NCI-H1436 (cell line): ENCODE measurements at regions not wholly inside any gene's neighbourhood (a gene's known extent, or its start where the extent isn't known, plus 50 kb on each side); places are given as distances from the start of the nearest gene placed in this dataset.

Experiments
- DNase-seq: peaks from one replicate; lab custom pipeline; 2025; lab: John Stamatoyannopoulos, UW

GRCh38 chr1:65486613-65487012 is 66.1 kb downstream of the LEPR start:
- no peak for DNase-seq

- DNase-seq = no peak
Observed at GRCh38 chr1:65489481-65489880, 69.0 kb downstream of the LEPR start.

- DNase-seq = no peak
Observed at GRCh38 chr1:65490231-65491009, 70.0 kb downstream of the LEPR start.

- DNase-seq = no peak
Observed at GRCh38 chr1:65491472-65491871, 71.0 kb downstream of the LEPR start.

- no peak for DNase-seq
Observed at GRCh38 chr1:65493802-65494201, 73.3 kb downstream of the LEPR start.

- DNase-seq = no peak
Observed at GRCh38 chr1:65494671-65495070, 74.2 kb downstream of the LEPR start.

GRCh38 chr1:65495137-65495536 is 74.7 kb downstream of the LEPR start:
- DNase-seq = no peak

- DNase-seq = no peak
Observed at GRCh38 chr1:65497256-65497830, 76.9 kb downstream of the LEPR start.

GRCh38 chr1:65503427-65503826 is 83.0 kb downstream of the LEPR start:
- DNase-seq = no peak

- DNase-seq = no peak
Observed at GRCh38 chr1:65504263-65504662, 83.8 kb downstream of the LEPR start.

GRCh38 chr1:65505547-65506300 is 85.3 kb downstream of the LEPR start:
- no peak for DNase-seq

- no peak for DNase-seq
Observed at GRCh38 chr1:65508051-65508450, 87.6 kb downstream of the LEPR start.

GRCh38 chr1:65509912-65510680 is 89.6 kb downstream of the LEPR start:
- DNase-seq = no peak

GRCh38 chr1:65510961-65511360 is 90.5 kb downstream of the LEPR start:
- DNase-seq = no peak

- no peak for DNase-seq
Observed at GRCh38 chr1:65512383-65512782, 91.9 kb downstream of the LEPR start.

GRCh38 chr1:65512967-65513780 is 92.7 kb downstream of the LEPR start:
- DNase-seq = no peak

- DNase-seq = no peak
Observed at GRCh38 chr1:65514041-65514440, 93.6 kb downstream of the LEPR start.

GRCh38 chr1:65524931-65525265 is 104.4 kb downstream of the LEPR start:
- DNase-seq = no peak

- no peak for DNase-seq
Observed at GRCh38 chr1:65525266-65526048, 105.0 kb downstream of the LEPR start.

GRCh38 chr1:65526049-65526556 is 105.6 kb downstream of the LEPR start:
- no peak for DNase-seq

- DNase-seq = no peak
Observed at GRCh38 chr1:65527190-65527589, 106.7 kb downstream of the LEPR start.
